Fibroblast of peridontal ligament (primary cell): ENCODE measurements at regions not wholly inside any gene's neighbourhood (a gene's known extent, or its start where the extent isn't known, plus 50 kb on each side); places are given as distances from the start of the nearest gene placed in this dataset.
"Not testable (repeated sequence)": the region's sequence is repeated elsewhere in the genome, so short reads cannot be mapped to it uniquely, and the experiment has no call there.

Experiments used
- DNase-seq: peaks from one replicate; pipeline ENCODE4 v3.0.0-alpha.2; 2010; ENCODE audit errors: extremely low read depth

DNA sequence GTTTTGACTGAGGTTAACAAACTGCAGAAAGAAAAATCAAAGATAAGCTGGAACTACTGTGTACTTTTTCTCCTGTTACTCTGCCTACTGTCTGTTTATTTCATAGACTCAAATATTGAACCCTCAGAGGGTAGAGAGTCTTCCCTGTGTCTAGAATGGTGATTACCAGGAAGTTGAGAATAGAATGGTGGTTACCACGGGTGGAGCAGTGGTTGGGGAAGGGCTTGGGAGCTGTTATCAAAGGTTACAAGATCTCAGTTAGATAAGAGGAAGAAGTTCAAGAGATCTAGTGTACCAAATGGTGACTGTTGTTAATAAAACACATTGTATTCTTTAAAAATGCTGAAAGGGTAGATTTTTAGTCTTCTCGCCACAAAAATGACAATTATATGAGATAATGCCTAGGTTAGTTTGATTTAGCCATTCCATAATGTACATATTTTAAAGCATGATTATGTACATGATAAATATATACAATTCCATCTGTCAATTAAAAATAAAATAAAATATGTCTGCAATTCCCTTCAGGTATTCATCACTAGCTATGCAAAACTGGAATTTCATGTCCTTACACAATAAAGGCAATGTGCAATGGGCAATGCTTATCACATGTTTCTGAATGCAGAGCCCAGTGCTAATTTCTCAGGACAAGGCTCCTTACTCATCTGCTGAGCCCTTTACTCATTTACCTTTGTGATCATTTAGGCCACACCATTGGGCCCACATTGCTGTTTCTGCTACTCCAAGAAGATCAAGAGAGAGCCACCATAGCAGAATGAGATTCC, 474.3 kb upstream of the CAMK1G start:
- no peak for DNase-seq

DNA sequence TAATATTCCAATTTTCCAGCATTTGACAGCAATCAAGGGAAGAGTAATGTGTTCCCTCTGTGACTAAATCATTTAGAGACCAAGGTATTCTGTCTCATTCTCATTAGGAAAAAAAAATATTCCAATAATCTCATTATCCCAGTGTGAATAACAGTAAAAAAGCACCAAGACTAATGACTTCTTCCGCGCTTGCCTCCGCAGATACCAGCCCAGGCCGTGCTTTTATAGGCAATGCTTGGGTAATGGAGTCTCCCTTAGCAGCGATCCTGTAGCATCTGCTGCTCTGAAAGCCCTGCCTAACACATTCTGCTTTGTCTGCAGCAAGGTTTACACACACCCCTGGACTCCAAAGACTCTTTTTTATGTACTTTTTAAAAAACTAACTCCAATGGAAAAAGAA, 470.0 kb upstream of the CAMK1G start:
- DNase-seq: no peak

DNA sequence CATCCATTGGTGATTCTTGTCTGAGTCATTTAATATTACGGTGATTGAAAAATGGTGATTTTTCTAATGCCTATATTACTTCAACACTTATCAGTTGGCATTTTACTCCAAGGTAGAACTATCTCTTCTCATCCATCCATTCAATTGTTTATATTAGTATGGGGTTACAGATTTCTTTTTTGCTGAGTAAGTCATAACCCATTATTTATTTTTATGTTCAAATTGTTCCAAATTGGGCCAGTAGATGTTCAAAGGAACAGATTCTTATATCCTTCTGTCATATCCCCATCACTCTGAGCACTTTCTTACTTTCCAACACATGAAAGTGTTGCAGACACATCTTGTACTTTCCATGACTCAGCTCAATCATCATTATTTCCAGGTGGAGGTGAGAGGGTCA, 466.8 kb upstream of the CAMK1G start:
- no peak for DNase-seq

DNA sequence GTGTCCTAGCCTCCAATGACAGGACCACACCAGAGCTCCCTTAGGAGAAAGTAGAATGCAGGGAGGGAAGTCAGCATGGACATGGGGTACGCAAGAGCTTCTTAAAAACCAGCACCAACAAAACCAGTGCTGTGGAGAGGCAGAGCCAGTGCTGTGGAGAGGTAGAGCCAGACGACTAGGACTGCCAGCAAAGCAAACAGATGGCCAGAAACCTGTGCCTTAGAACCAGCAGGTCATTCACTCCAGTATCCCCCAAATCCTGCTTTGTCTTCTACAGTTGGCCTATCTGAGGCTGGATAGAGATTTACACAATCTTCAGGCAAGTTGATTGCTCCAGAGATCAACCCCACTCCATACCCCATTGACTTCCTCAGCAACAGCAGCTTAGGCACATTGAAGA, 459.9 kb upstream of the CAMK1G start:
- DNase-seq: no peak

DNA sequence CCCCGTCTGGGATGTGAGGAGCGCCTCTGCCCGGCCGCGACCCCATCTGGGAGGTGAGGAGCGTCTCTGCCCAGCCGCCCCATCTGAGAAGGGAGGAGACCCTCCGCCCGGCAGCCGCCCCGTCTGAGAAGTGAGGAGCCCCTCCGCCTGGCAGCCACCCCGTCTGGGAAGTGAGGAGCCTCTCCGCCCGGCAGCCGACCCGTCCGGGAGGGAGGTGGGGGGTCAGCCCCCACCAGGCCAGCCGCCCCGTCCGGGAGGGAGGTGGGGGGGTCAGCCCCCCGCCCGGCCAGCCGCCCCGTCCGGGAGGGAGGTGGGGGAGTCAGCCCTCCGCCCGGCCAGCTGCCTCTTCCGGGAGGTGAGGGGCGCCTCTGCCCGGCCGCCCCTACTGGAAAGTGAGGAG, 454.4 kb upstream of the CAMK1G start:
- DNase-seq: not testable (repeated sequence)

DNA sequence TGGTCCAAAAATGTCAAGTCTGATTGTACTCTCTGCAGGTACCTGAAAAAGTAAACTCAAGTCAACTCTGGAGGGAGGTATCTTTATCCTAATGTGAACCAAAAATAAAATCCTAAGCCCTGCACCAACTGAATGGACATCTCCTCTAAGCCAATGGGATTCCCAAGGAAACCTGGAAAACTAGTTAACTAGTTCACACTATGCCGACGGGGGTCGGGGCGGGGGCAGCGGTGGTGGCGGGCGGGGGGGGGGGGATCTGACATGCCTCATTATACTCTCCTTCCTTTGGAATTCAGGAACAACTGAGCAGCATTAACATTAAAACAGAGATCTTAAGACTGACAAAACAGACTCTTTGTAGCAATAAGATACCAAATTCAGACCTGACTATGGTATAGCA, 452.6 kb upstream of the CAMK1G start:
- DNase-seq: no peak

DNA sequence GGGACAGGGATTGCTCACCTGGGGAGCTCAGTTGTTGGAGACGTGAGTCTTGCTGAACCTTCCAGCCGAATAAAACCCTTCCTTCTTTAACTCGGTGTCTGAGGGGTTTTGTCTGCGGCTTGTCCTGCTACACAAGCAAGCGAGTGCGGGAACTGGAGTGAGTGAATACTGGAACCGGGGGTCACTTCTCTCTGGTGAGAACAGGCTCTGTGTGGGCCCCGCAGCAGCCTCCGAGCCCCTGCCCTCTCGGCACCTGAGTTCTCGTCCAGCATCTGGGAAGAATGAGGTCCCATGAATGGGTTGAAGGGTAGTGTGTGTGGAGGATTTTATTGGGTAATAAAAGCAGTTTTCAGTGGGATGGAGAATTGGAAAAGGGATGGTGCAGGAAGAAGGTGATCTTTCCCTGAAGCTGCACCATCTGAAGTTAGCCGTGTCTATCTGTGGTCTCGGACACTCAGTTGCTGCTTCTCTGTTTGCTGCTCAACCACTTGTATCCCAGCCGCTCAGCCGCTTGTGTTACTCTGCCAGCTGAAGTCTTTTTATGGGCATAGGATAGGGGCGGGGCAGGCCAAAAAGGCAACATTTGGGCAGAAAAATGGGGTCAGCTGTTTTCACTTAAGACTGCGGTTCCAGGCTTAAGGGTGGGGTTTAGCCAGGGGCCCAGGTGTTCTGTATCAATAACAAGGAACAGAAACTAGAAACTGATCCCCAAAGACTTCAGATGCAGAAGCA, 450.6 kb upstream of the CAMK1G start:
- no peak for DNase-seq

DNA sequence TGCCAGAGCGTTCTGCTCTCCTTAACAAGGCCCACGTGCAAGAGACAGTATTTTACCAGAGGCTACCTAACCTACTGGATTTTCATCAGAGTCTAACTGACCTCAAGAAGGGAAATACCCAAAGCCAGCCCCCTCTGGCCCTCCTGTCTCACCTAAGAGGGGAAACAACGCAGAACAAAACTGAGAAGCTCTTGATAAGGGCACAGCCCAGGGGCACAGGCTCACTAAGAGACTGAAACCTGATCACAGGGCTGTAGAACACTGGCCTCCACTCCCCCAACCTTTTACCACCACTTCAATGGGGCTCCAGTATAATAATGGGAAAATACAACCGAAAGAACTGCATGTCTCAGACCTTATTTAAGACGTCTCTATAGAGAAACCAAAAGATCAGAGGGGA, 449.5 kb upstream of the CAMK1G start:
- DNase-seq: no peak

DNA sequence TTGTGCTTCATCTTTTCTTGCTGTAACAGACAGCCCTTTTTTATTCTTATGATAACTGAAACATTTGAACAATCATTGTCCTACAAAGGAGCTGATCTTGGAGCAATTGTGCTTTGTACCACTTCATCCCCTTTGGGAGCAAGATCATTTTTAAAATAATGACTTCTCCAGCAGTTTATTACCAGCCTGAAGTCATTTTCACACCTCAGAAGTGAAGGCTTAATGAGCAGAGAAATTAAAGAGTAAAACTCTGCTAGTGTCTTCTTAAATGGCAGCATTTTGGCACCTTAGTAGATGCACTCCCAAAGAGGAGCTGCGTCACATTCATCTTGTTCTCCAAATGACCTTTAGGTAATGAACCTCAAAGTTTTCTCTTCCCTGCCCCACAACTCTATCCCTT, 439.6 kb upstream of the CAMK1G start:
- DNase-seq: no peak

DNA sequence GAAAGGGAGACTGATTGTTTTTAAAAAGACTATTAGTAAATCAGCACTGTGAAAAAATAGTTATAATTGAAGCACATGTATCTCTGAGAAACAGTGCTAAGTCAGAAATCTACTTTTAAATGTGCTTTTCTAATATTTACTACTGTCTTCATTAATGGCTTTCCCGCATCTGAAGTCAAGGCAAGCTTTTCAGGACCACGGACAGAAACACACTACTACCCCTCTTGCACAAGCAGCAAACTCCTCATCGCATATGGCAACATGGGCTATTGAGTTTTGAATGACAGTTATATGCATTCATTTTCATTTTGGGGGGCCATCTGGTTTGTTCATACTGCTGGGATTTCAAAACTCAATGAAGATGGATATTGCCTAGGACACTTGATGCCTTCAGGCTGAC, 433.4 kb upstream of the CAMK1G start:
- peak; percentile 16 for DNase-seq

DNA sequence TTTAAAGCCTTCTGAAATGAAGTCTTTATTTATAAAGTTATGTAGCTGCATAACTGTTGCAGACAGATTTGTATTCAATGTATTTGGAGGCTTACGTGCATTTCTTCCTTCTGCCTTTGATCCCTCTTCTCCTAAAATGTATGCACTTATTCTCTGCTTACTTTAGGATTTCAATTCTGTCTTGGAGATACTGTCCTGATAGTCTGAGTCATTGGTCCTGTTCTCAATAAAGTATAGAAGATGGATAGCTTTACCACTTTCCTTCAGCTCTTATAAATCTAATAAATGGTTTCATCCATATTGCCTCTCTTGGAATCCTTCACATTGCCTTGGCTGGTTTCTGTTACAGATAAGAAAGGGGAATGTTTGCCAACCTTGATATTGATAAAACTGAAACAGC, 430.1 kb upstream of the CAMK1G start:
- no peak for DNase-seq

DNA sequence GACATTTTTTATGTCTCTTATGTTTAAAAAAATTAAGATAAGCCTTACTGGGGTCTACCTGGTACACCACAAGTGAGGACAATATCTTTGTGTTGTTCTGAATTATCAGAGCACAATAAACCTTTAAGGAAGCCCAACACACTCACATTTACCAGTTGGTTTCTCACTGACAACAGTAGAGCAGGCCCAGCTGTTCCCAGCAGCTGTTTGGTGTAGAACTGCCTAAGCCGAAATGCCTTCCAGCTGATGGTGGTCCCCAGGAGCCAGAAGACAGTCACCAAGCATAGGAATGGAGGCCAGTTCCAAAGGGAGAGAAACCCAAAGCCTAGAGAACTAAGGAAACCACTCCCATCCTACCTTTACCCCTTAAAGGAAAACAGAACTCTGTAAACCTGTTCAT, 428.6 kb upstream of the CAMK1G start:
- no peak for DNase-seq

DNA sequence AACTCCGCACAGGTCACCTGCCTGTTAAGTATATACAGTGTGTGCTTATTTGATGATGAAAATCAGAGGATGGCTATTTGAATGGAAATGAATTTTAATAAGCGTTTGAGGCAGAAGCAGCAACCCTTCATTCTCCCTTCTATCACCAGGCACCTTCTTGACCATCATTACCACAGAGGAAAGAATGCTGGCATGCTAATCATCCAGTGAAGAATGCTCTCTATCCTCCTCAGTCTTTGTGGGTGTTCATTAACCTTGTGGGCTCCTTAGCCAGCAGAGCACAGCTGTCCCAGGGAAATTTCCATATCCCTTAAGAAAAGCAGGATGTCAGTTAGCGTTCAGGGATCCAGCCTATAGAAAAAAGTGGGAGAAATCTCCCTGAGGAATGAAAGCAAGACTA, 428.0 kb upstream of the CAMK1G start:
- DNase-seq: no peak

DNA sequence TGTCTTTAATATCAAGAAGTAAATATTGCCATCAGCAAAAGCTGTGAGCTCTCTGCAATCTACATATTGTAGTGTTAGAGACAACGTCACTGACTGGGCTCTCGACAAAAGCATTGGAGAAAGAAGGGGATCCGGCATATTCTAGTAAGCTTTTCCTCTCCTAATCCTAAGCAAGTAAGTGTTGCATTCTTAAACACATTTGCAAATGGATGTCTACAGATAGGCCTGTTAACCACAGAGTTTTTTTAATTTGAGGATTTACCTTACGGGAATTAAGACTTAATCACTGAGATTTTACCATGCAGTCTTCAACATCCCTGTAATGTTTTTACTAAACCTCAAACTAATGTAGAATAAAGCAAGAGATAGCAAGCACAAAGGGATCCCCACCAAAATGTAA, 426.5 kb upstream of the CAMK1G start:
- no peak for DNase-seq

DNA sequence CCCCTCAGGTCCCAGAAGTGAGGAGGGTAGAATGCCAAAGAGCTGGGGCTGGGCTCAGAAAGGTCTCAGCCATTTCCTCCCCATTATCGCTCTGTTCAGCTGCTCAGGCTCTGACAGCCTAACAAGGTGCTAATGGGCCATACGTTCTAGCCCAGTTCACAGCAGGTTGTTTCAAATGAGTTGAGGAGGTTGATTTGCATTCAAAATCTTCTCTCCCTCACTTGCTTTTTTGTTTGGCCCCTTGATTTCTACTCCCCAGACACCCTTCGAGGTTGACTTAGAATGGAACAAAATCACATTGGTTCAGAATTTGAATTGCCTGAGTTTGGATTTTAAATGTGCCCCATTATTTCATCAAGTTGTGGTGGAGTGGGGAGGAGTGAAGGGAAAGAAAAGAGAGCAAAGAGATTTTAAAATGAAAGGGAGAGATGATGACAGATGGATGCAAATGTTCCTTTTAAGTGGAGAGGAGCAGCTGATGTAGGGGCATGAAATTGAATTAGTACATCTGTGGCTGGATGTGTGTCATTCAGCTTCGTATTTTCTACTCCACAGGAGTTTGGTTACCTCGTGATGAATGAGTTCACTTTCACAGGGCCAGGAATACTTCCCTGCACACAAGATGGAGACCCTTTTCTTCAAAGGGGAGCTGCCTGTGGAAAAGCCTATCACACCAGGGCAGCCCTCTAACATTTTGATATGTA, 425.8 kb upstream of the CAMK1G start:
- DNase-seq: no peak

DNA sequence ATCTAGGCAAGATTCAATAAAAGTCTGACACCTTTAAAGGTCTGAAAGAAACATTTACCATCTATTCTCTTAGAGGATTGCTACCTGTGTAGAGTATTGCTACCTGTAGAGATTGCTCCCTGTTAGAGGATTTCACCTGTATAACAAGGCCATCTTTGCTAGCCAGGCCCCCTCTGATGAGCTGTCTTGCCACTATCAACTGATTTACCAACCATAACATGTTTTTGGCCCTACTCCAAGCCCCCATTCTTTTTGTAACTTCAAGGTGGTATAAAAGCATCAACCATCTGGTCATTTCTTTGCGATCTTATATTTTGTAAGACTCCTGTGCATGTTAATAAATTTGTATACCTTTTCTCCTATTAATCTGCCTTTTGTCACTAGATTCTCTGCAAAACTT, 424.7 kb upstream of the CAMK1G start:
- DNase-seq: no peak

DNA sequence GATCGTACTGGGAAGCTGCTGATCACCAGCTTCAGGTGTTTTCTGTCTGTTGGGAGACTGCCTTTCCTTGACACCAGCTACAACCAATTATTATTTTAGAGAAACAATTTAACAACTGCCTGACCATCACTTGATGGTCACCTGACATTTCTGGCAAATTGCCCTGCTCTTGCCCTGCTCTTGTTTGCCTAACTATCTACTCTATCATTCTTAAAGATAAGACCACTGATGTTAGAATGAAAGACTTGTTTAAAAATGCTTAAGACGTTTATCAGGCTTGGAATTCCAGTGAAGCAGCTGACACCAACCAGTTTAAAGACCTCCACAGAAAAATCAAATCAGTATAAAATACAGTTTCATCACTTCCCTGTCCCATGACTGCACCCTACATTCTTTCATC, 423.3 kb upstream of the CAMK1G start:
- no peak for DNase-seq

DNA sequence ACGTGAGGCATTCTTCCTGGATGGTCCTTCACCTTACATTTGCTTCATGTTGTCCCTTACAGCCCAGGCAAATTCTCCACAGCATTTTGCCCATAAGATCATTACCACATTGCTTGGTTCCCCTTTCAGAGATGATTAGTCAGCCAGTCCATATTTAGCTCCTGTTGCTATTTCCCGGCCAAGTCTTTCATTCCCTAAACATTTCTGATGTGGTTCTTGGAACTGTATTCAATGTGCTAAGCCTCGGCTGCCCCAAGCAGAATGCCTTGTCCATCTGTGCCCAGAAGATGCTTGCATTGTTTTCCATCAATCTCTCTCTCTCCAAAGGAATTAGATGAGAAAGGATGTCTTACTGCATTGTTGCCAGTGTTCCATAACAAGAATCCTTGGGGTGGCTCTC, 420.9 kb upstream of the CAMK1G start:
- DNase-seq: peak; percentile 3

DNA sequence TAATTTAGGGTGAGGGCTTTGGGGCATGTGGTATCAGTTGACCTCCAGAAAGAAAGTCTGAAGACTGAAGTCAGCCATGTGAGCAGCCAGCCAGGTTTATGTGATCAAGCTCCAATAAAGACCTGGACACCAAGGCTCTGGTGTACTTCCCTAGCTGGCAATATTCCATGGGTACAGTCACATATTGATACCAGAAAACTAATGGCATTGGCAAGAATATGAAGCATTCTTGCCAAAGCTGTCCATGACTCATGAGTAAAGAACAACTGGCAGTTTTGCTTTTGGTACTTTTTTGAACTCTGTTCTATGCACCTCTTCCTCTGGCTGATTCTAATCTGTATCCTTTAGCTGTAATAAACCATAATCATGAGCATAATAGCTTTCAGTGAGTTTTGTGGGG, 415.3 kb upstream of the CAMK1G start:
- peak; percentile 2 for DNase-seq

DNA sequence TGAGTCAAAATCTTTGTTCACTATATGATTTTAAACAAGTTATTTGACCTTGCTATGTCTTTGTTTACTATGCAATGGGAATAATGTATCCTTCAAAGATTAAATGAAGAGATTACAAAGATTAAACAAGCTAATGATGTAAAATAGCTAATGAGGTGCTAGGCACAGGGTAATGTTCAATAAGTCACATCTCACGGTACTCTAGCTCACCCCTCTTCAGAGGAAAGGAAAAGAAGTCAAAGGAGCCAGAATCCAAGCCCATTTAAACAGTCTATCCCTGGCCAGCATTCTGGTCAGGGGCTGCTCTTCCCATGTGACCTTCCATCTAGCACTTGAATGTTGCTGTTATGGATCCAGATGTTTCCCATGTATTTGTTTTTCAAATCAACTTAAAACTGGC, 412.4 kb upstream of the CAMK1G start:
- no peak for DNase-seq

DNA sequence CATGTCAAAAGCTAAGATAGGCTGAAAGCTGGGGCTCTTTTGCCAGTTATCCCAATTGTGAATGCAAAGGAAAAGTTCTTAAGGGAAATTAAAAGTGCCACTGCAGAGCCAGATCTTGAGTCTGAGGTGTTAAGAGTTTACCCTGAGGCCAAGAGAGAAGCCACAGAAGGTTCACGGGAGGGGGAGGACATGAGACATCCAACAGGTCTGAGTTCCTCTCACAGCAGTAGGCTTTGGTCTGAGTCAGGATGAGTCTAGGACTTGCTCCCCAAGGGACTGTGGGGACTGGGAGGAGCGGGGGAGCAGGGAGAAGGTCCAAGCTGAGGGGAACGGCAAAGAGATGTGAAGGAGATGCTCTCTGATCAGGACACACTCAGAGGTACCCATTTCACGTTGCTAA, 411.2 kb upstream of the CAMK1G start:
- no peak for DNase-seq

DNA sequence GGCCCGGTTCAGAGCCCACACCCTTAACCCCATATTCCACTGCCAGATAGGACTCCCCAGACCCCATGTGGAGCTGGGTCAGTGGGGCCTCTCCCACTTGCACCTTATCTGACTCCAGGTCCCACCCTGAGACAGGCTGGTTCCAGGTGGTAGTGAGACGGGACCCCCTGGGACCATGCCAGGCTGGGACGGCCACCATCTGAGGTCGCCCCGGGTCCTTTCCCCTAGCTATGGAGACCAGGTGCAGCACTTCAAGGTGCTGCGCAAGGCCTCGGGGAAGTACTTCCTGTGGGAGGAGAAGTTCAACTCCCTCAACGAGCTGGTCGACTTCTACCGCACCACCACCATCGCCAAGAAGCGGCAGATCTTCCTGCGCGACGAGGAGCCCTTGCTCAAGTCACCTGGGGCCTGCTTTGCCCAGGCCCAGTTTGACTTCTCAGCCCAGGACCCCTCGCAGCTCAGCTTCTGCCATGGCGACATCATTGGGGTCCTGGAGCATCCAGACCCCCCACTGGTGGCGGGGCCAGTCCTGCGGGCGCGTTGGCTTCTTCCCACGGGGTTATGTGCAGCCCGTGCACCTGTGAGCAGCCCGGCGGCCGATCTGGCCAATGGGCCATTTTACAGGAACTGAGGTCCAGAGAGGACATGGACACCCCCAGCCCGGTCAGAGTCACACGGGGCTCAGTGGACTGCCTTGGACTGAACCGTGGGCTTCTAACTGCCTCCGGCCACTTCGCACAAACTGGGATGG, 410.5 kb upstream of the CAMK1G start:
- not testable (repeated sequence) for DNase-seq
